ENCODE measurements at regions not wholly inside any gene's neighbourhood (a gene's known extent, or its start where the extent isn't known, plus 50 kb on each side); places are given as distances from the start of the nearest gene placed in this dataset.

DNA sequence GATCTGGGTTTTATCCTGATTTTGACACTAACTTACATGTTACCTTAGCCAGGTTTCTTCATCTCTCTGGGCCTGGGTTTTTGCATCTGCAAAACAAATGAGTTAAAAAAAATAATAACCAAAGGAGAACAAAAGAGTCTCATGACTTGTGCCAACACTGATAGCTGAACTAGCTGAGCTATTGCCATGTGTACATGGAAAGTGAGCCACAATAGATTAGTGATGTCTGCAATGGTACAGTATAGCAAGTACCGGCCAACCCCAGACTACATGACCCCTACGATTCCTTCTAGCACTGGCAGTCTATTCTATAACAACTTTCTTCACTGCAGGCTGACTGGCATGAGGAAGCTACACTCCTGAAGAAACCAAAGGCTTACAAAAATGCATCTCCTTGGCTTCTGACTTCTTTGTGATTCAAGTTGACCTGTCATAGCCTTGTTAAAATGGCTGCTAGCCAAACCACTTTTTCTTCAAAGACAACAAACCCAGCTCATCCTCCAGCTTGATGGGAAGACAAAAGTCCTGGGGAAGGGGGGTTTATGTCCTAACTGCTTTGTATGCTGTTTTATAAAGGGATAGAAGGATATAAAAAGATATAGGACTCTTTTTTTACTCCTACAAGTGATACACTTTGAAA is 123.7 kb downstream of the DAD1 start:
- DNase-seq (no peak), ATAC-seq (no peak)
- Mint-ChIP-seq H3K36me3 (no peaks in the 10 kb centered on the region), H3K4me1 (no peaks in the 10 kb centered on the region), H3K9me3 (ENCODE audit: low read depth) (no peaks in the 10 kb centered on the region), H3K27ac (no peak overlapping the region), H3K27me3 (no peaks in the 10 kb centered on the region), H3K4me3 (no peak overlapping the region)
- CTCF ChIA-PET, result no interaction called here

DNA sequence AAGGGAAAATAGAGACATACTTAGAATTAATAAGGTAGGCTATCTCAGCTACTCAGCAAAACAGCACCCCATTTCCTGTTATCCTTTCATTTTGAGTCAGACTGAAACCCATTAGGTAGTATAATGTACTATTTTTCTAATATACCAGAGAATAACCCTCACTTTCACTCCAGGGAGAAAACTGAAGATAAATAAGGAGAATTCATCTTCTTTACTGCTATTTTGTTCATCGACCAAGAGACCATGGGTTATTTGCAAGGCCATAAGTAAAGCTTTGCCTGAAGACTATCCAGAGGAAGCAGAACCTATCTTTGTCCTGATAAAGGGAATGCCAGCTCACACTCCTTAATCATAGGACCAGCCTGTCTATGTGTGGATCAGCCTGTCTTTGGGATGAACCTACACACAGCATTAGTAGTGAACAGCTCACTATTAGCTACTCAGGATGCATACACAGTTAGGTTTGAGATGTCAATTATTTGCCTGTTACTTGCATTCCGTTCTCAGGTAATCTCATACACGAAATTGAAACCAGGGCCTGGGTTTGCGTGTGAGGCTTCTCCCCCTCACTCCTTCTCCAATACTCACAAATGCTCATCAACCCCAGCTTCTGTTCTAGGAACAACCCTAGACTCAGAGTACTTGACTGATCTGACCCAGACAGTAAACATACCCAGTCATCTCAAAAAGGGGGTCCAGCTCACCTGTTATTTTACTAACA is 124.4 kb downstream of the DAD1 start:
- DNase-seq, result no peak
- no peaks in the 10 kb centered on the region for H3K36me3 Mint-ChIP-seq
- no peak overlapping the region for H3K4me3 Mint-ChIP-seq
- no peaks in the 10 kb centered on the region for H3K27me3 Mint-ChIP-seq
- CTCF ChIA-PET, result no interaction called here
- no peak overlapping the region for H3K27ac Mint-ChIP-seq
- no peaks in the 10 kb centered on the region for H3K9me3 Mint-ChIP-seq (ENCODE audit: low read depth)
- H3K4me1 Mint-ChIP-seq, result no peaks in the 10 kb centered on the region
- no peak for ATAC-seq

DNA sequence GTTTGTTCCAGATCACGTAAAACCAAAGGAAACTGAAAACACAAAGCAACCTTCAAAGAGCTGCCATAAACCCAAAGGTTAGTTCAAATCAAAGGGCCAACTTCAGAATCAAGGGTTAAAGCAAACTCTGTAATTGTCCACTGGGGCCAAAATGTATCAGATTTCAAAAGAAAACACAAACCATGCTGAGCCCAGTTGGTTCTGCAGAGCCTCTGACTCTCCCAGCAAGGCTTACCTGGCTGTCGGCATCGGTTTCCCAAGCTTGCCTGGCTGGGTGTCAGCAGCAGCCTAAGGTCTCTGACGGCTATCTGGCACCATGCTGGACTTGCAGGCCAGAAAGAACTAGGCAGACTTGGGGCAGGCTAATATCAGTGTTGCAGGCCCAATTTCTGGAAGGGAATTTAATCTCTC is 125.3 kb downstream of the DAD1 start:
- no peak for ATAC-seq
- no peaks in the 10 kb centered on the region for H3K9me3 Mint-ChIP-seq (ENCODE audit: low read depth)
- DNase-seq, result no peak
- no peaks in the 10 kb centered on the region for H3K36me3 Mint-ChIP-seq
- no peak overlapping the region for H3K4me3 Mint-ChIP-seq
- H3K27ac Mint-ChIP-seq, result no peak overlapping the region
- CTCF ChIA-PET, result no interaction called here
- no peaks in the 10 kb centered on the region for H3K27me3 Mint-ChIP-seq
- H3K4me1 Mint-ChIP-seq, result no peaks in the 10 kb centered on the region

DNA sequence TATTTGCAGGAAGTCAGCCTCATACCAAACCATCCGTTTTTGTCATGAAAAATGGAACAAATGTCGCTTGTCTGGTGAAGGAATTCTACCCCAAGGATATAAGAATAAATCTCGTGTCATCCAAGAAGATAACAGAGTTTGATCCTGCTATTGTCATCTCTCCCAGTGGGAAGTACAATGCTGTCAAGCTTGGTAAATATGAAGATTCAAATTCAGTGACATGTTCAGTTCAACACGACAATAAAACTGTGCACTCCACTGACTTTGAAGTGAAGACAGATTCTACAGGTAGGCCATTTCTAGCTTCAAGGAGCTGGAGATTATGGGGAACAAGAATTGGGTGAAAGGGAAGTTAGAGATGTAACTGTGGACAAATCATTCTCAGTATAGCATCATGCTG is 126.1 kb downstream of the DAD1 start:
- Mint-ChIP-seq H3K4me1 (no peaks in the 10 kb centered on the region), H3K9me3 (ENCODE audit: low read depth) (no peaks in the 10 kb centered on the region), H3K36me3 (no peaks in the 10 kb centered on the region), H3K4me3 (no peak overlapping the region), H3K27me3 (no peaks in the 10 kb centered on the region), H3K27ac (no peak overlapping the region)
- ATAC-seq (no peak), DNase-seq (no peak)
- CTCF ChIA-PET, result no interaction called here

DNA sequence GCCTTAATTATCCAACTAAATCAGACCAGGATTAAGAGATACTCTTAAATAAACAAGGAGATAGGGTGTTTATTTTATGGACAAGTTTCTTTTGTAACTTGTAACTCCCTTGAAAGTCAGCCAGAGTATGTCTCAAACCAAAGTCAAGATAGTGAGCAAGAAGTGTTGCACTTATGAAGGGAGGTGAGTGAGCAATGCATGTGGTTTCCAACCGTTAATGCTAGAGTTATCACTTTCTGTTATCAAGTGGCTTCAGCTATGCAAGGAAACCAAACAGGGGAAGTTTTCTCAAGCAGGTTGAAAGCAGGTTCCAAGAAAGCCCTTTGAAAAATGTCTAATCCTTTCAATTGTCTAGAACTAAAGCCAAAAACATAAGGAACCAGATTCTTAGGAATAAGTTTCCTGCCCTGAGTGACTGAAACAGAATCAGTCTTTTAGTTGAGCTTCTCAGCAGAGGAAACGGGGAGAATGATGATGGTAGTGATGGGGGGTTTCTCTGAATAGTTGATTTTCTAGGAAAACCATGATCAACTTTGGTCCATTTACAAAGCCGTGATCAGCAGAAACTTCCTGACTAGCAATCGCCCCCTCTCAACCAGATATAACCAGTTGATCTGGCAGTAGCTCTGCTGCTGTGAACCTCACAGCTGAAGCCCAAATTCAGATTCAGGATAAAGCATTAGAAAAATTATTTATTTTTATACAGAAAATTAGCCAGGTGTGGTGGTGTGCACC is 128.4 kb downstream of the DAD1 start:
- CTCF ChIA-PET, result no interaction called here
- ATAC-seq (no peak), DNase-seq (no peak)
- Mint-ChIP-seq H3K36me3 (no peaks in the 10 kb centered on the region), H3K4me3 (no peak overlapping the region), H3K4me1 (no peaks in the 10 kb centered on the region), H3K9me3 (ENCODE audit: low read depth) (no peaks in the 10 kb centered on the region), H3K27ac (no peak overlapping the region), H3K27me3 (no peaks in the 10 kb centered on the region)

DNA sequence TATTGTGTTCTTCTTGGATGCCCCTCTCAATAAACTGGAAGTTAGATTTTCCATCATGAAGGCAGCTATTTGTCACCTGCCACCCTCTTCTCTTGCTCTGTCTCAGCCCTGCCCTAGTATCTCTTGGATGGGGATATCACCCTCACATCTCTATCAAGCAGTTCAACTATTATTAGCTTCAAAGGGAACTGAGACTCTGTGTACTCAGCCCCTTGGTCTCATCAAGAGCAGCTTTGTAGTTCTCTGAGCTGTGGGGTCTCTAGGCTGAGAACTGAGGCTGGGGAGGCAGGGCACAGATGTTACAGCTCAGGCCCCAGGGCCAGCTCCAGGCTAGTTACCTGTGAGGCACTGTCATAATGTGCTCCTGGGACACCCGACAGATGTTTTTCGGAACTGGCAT is 130.3 kb downstream of the DAD1 start:
- ATAC-seq (no peak), DNase-seq (no peak)
- Mint-ChIP-seq H3K27ac (no peak overlapping the region), H3K4me1 (no peaks in the 10 kb centered on the region), H3K27me3 (no peaks in the 10 kb centered on the region), H3K9me3 (ENCODE audit: low read depth) (no peaks in the 10 kb centered on the region), H3K36me3 (no peaks in the 10 kb centered on the region), H3K4me3 (no peak overlapping the region)
- CTCF ChIA-PET, result no interaction called here

DNA sequence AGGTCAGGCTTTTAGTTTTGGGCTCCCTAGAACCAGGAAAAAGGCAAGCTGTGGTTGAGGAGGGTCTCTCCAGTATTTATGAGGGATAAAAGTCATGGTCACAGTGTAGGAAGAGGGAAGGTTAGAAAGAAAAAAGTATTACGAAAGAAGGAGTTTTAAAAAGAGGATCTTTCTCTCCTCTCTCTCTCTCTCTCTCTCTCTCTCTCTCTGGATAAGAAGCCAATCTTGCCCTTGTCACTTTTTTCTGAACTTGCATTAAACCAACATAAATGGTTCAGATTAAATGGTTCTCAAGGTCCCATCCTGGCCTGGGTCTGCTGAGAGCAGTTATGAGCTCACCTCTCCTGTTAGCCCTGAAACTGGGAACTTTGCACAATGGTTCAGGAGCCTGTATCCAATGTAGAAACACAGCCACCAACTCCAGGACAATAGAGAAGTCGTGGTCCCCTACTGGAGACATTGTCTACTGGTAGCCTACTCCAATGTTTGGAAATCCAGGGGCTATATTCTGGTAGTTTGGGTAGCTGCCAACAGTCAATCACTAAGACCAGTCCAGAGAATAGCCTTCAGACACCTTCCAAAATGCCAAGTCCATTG is 131.9 kb downstream of the DAD1 start:
- H3K36me3 Mint-ChIP-seq, result no peaks in the 10 kb centered on the region
- DNase-seq, result no peak
- H3K4me1 Mint-ChIP-seq, result no peaks in the 10 kb centered on the region
- no peaks in the 10 kb centered on the region for H3K27me3 Mint-ChIP-seq
- no peak overlapping the region for H3K4me3 Mint-ChIP-seq
- no peaks in the 10 kb centered on the region for H3K9me3 Mint-ChIP-seq (ENCODE audit: low read depth)
- CTCF ChIA-PET, result no interaction called here
- no peak for ATAC-seq
- H3K27ac Mint-ChIP-seq, result peak overlapping the region; percentile 46

DNA sequence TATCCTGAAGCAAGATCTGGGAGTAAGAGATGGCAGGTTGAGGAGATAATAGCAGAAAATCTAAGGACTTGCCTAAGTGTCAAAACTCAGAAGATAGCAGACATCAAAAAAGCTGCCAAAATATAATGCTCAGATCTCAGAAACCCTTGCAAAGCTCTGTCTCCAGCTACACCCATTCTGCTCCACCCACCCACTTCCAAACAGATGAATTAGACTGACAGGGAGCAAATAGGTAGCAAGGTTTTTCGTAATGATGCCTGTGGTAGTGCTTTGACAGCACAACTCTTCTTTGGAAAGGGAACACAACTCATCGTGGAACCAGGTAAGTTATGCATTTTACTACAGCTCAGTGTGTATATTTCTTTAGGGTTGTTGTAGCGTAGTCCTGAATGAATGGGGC is 132.6 kb downstream of the DAD1 start:
- H3K4me3 Mint-ChIP-seq, result peak overlapping the region; percentile 28

DNA sequence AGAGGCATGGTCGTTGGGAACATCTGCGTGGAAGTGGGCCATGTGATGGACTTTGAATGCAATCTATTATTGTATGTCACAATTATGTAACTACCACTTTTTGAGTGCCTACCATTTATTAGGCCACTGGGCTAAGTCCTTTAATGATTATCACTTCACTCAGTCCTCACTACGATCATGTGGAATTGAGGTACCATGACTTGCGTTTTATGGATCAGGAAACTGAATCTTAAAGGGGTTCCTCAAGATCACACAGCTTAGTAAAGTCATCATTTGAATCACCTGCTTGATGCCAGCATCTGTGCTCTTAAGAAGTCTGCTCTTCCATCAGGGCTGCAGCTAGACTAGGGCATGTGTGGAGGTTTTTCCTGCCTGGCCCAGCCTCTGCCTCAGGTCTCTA is 136.7 kb downstream of the DAD1 start:
- Mint-ChIP-seq H3K9me3 (ENCODE audit: low read depth) (no peaks in the 10 kb centered on the region), H3K4me3 (no peak overlapping the region)
- no peak for ATAC-seq

More for the DNA sequence above, 132.6 kb downstream of the DAD1 start:
- CTCF ChIA-PET, result no interaction called here
- ATAC-seq, result no peak
- Mint-ChIP-seq H3K9me3 (ENCODE audit: low read depth) (no peaks in the 10 kb centered on the region), H3K27ac (no peak overlapping the region), H3K36me3 (no peaks in the 10 kb centered on the region), H3K4me1 (no peaks in the 10 kb centered on the region), H3K27me3 (no peaks in the 10 kb centered on the region)
- DNase-seq, result no peak

DNA sequence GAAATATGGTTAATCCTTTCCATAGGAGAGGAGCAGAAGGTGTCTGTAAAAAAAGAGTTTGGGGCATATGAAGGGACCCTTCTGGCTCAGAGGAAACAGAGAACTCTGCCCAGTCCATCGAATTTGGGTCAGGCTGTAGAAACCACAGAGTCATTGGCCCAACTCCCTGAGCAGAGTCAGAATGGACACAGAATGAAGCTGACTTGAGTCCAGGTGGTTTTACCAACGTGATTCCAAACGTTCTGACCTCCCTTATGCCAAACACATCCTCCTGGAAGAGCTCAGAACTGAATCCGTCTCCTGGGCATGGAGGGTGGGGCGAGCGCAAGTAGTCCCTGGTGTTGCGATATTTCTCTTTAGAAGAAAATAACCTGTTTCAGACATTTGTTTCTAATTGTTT is 138.8 kb downstream of the DAD1 start:
- no peak overlapping the region for H3K27ac Mint-ChIP-seq

More for the DNA sequence above, 136.7 kb downstream of the DAD1 start:
- no peaks in the 10 kb centered on the region for H3K27me3 Mint-ChIP-seq
- H3K36me3 Mint-ChIP-seq, result no peaks in the 10 kb centered on the region
- no peak for DNase-seq
- CTCF ChIA-PET, result no interaction called here
- no peak overlapping the region for H3K27ac Mint-ChIP-seq
- H3K4me1 Mint-ChIP-seq, result no peaks in the 10 kb centered on the region

DNA sequence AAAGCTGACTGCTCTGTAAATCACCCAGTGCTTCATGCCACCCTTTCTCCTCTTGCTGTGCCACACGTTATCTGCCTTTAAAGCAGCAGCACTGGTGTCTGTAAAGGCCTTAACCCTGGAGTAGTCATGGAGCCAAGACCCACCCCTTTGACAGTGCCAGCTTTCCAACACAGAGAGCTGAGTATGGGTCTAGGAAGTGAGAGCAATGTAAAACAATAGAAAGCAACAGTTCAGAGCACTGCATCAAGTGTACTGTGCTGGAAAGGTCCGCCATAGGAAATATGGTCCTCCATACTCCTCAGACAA is 139.5 kb downstream of the DAD1 start:
- Mint-ChIP-seq H3K36me3 (no peaks in the 10 kb centered on the region), H3K4me1 (no peaks in the 10 kb centered on the region), H3K9me3 (ENCODE audit: low read depth) (no peaks in the 10 kb centered on the region), H3K27ac (no peak overlapping the region), H3K4me3 (no peak overlapping the region), H3K27me3 (no peaks in the 10 kb centered on the region)
- DNase-seq (no peak), ATAC-seq (no peak)
- CTCF ChIA-PET, result no interaction called here

More for the DNA sequence above, 138.8 kb downstream of the DAD1 start:
- Mint-ChIP-seq H3K4me1 (no peaks in the 10 kb centered on the region), H3K4me3 (no peak overlapping the region), H3K9me3 (ENCODE audit: low read depth) (no peaks in the 10 kb centered on the region), H3K27me3 (no peaks in the 10 kb centered on the region), H3K36me3 (no peaks in the 10 kb centered on the region)
- ATAC-seq (no peak), DNase-seq (no peak)
- CTCF ChIA-PET, result no interaction called here

DNA sequence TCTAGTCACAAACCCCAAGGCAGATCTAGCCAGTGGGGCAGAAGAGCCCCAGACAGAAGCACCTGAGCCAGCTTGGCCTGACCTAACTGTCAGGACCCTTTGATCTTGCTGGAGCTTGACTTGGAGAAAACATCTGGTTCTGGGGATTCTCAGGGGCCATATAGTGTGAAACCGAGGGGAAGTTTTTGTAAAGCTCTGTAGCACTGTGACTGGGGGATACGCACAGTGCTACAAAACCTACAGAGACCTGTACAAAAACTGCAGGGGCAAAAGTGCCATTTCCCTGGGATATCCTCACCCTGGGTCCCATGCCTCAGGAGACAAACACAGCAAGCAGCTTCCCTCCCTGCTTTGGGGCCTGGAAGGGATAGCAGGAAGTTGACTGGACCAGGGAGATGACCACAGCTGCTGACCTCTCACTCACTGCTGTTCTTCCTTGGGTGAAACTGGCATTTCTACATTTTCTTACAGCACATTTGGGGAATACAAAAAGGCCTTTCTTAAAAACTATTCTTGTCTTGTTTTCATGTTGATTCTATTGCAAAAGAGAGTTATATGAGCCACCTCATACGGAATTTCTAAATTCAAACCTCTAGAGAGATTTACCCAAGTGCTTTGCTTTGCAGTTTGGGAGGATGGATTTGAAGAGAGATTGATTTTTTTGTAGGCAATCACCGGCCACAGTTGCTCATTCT is 140.0 kb downstream of the DAD1 start:
- no peaks in the 10 kb centered on the region for H3K4me1 Mint-ChIP-seq
- no peaks in the 10 kb centered on the region for H3K27me3 Mint-ChIP-seq
- no peak for DNase-seq
- H3K4me3 Mint-ChIP-seq, result no peak overlapping the region
- H3K36me3 Mint-ChIP-seq, result no peaks in the 10 kb centered on the region
- ATAC-seq, result no peak
- H3K9me3 Mint-ChIP-seq (ENCODE audit: low read depth), result no peaks in the 10 kb centered on the region
- CTCF ChIA-PET, result no interaction called here
- H3K27ac Mint-ChIP-seq, result no peak overlapping the region

DNA sequence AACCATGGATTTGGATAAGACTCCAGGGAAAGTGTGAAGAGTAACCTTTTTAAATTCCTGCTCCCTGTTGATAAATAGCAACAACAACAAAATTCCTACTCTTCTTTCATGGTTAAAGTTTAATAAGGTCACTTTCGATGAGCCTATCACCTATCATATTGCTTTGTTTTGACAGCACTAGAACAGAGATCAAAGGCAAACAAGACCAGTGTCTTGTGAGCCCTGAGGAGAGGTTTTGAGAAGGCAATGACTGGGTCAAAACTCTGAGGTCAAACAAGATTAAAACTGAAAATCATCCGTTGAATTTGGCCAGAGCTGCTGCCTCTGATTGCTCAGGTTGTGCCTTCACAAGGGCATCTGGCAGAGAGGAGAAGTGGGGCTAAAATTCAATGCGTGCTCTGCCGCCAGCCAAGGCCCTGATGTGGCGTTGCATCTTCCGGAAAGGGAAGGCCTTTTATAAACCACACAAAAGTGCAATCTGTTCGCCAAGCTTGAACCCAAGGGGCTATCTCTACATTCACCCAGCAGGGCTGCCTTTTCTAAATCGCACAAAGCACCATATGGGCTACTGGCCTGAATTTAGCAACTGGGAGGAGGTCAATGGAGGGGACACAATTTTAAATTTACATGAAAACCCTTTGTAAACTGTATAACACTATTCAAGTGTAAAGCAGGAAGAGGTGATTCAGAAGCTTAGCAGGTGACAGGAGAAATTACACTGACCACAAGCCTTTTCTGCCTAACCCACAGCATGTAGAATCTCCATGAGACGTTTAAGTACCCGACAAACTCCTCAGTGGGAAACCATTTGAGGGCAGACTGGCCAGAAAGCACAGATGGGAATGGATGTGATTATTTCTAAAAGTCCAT is 140.8 kb downstream of the DAD1 start:
- Mint-ChIP-seq H3K36me3 (no peaks in the 10 kb centered on the region), H3K9me3 (ENCODE audit: low read depth) (no peaks in the 10 kb centered on the region), H3K4me3 (no peak overlapping the region), H3K27me3 (no peaks in the 10 kb centered on the region), H3K4me1 (no peaks in the 10 kb centered on the region), H3K27ac (no peak overlapping the region)
- ATAC-seq (no peak), DNase-seq (no peak)
- CTCF ChIA-PET, result no interaction called here

All from activated CD8-positive, alpha-beta memory T cell treated with anti-CD3 and anti-CD28 coated beads, Interleukin-2, amount 10 ng/mL, durations not matched to agents 7 days and 5 days (primary cell).